ENCODE measurements at regions not wholly inside any gene's neighbourhood (a gene's known extent, or its start where the extent isn't known, plus 50 kb on each side); places are given as distances from the start of the nearest gene placed in this dataset.
A peak's percentile ranks its signal among the peaks of the same experiment; 100 is the strongest.
"Not testable (repeated sequence)": the region's sequence is repeated elsewhere in the genome, so short reads cannot be mapped to it uniquely, and the experiment has no call there.

- not testable (repeated sequence) for DNase-seq
Measured at GRCh38 chr9:42931045-42931444, 747.6 kb downstream of the SPATA31A6 start.

GRCh38 chr9:42937583-42938235 is 754.2 kb downstream of the SPATA31A6 start:
- DNase-seq = not testable (repeated sequence)

DNA sequence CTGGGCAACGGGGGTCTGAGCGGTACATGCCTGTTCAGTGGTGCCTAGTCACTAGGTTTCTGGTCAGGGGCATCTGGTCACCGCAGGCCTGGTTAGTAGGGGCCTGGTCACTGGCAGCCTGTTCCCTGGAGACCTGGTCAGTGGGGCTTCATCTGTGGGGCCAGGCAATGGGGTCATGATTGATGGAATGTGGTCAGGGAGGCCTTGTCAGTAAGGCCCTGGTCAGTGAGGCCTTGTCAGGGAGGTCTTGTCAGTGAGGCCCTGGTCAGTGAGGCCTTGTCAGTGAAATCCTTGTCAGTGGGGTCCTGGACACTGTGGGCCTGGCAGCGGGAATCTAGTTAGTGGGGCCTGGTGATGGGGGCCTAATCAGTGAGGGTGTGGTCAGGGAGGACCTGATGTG is 763.6 kb downstream of the SPATA31A6 start:
- not testable (repeated sequence) for DNase-seq

- DNase-seq = not testable (repeated sequence)
Measured at GRCh38 chr9:42951239-42951638, 767.8 kb downstream of the SPATA31A6 start.

GRCh38 chr9:42965155-42965554 is 781.7 kb downstream of the SPATA31A6 start:
- peak in 1 of 2 experiments; percentile 6 for DNase-seq

DNA sequence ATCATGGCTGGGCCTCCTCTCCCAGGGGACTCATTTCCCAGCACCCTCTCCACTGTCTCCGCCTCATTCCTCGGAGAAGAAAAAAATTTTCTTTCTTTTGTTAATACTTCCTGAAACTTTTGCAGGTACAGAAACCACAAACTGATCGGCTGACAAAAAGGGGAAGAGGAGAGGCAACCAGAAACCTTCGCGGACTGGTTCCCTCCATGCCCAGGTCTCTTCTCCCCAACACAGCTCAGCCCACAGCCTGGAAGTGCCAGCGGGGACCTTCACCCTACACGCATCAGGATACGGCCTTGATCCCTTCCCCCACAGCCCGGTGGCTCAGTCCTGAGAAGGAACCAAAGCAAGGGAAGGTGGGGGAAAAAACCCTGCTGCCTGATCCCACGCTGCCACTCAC is 788.4 kb downstream of the SPATA31A6 start:
- DNase-seq = not testable (repeated sequence)

GRCh38 chr9:42974725-42975124 is 791.3 kb downstream of the SPATA31A6 start:
- DNase-seq = not testable (repeated sequence)

GRCh38 chr9:42984761-42985160 is 801.3 kb downstream of the SPATA31A6 start:
- not testable (repeated sequence) for DNase-seq

All from NCI-H524 (cell line).